WERI-Rb-1 (cell line): ENCODE measurements at regions not wholly inside any gene's neighbourhood (a gene's known extent, or its start where the extent isn't known, plus 50 kb on each side); places are given as distances from the start of the nearest gene placed in this dataset.

Experiments used
- DNase-seq: peaks from one replicate; pipeline ENCODE4 v3.0.0-alpha.2; 2020
- H3K27ac ChIP-seq: fragments of 250-450 bp; sonication (Bioruptor Pico); 2 replicates; pipeline ENCODE4 v1.5.1; 2020; ENCODE audit warnings: mild to moderate bottlenecking, moderate library complexity
- H3K27me3 ChIP-seq: fragments of 250-450 bp; sonication (Bioruptor Pico); 2 replicates; pipeline ENCODE4 v1.5.1; 2021; ENCODE audit warnings: mild to moderate bottlenecking, low read depth, moderate library complexity; ENCODE audit not compliant: insufficient read depth, severe bottlenecking
- H3K36me3 ChIP-seq: fragments of 250-450 bp; sonication (Bioruptor Pico); 2 replicates; pipeline ENCODE4 v1.5.1; 2020; ENCODE audit warnings: mild to moderate bottlenecking, moderate library complexity
- H3K4me3 ChIP-seq: 2 replicates; pipeline ENCODE4 v1.5.1; 2011; ENCODE audit warnings: low read depth, mild to moderate bottlenecking, control low read depth, low read length
- H3K9me3 ChIP-seq: fragments of 250-450 bp; sonication (Bioruptor Pico); 2 replicates; pipeline ENCODE4 v1.5.1; 2021; ENCODE audit warnings: mild to moderate bottlenecking, moderate library complexity; ENCODE audit not compliant: severe bottlenecking
- CTCF ChIP-seq: IDR thresholded peaks from 2 replicates; pipeline ENCODE4 v1.5.1; 2011; ENCODE audit warnings: low read depth, mild to moderate bottlenecking, control low read depth, inconsistent platforms, low read length

GRCh38 chr11:127425281-127425680, 424.7 kb upstream of the KIRREL3 start:
- Histone ChIP-seq H3K27me3 (no peaks in the 10 kb centered on the region), H3K4me3 (no peak overlapping the region), H3K27ac (no peak overlapping the region), H3K9me3 (no peaks in the 10 kb centered on the region), H3K36me3 (no peaks in the 10 kb centered on the region)
- no peak for TF ChIP-seq CTCF
- DNase-seq: no peak

GRCh38 chr11:127424661-127425060, 424.1 kb upstream of the KIRREL3 start:
- H3K27me3 ChIP-seq: no peaks in the 10 kb centered on the region
- H3K27ac ChIP-seq: no peak overlapping the region
- DNase-seq: no peak
- no peak overlapping the region for H3K4me3 ChIP-seq
- H3K36me3 ChIP-seq: no peaks in the 10 kb centered on the region
- no peak for TF ChIP-seq CTCF
- H3K9me3 ChIP-seq: no peaks in the 10 kb centered on the region

GRCh38 chr11:127420139-127420538, 419.6 kb upstream of the KIRREL3 start:
- H3K27ac ChIP-seq: no peak overlapping the region
- no peaks in the 10 kb centered on the region for H3K36me3 ChIP-seq
- TF ChIP-seq CTCF: no peak
- no peak overlapping the region for H3K4me3 ChIP-seq
- no peaks in the 10 kb centered on the region for H3K27me3 ChIP-seq
- no peaks in the 10 kb centered on the region for H3K9me3 ChIP-seq
- DNase-seq: no peak

GRCh38 chr11:127412722-127413380, 412.3 kb upstream of the KIRREL3 start:
- TF ChIP-seq CTCF: no peak
- no peaks in the 10 kb centered on the region for H3K27me3 ChIP-seq
- H3K36me3 ChIP-seq: no peaks in the 10 kb centered on the region
- H3K27ac ChIP-seq: no peak overlapping the region
- no peak for DNase-seq
- no peak overlapping the region for H3K4me3 ChIP-seq
- peaks cover 2% of the 10 kb centered on the region for H3K9me3 ChIP-seq

GRCh38 chr11:127412234-127412633, 411.7 kb upstream of the KIRREL3 start:
- Histone ChIP-seq H3K9me3 (peaks cover 2% of the 10 kb centered on the region), H3K36me3 (no peaks in the 10 kb centered on the region), H3K27me3 (no peaks in the 10 kb centered on the region), H3K27ac (no peak overlapping the region), H3K4me3 (no peak overlapping the region)
- TF ChIP-seq CTCF: no peak
- no peak for DNase-seq

GRCh38 chr11:127411283-127411682, 410.7 kb upstream of the KIRREL3 start:
- Histone ChIP-seq H3K36me3 (no peaks in the 10 kb centered on the region), H3K4me3 (no peak overlapping the region), H3K27me3 (no peaks in the 10 kb centered on the region), H3K9me3 (peaks cover 2% of the 10 kb centered on the region), H3K27ac (no peak overlapping the region)
- no peak for TF ChIP-seq CTCF
- no peak for DNase-seq
